NOMO-1 treated with dmso at 0.1 percent for 144 hours (cell line): ENCODE measurements at regions not wholly inside any gene's neighbourhood (a gene's known extent, or its start where the extent isn't known, plus 50 kb on each side); places are given as distances from the start of the nearest gene placed in this dataset.

Experiments used
- DNase-seq: peaks from one replicate; lab custom pipeline; 2025; ENCODE audit not compliant: unreplicated experiment; lab: John Stamatoyannopoulos, UW

- DNase-seq = no peak
These were observed 547.4 kb upstream of the IL12A start for GRCh38 chr3:159441279-159441678.

DNA sequence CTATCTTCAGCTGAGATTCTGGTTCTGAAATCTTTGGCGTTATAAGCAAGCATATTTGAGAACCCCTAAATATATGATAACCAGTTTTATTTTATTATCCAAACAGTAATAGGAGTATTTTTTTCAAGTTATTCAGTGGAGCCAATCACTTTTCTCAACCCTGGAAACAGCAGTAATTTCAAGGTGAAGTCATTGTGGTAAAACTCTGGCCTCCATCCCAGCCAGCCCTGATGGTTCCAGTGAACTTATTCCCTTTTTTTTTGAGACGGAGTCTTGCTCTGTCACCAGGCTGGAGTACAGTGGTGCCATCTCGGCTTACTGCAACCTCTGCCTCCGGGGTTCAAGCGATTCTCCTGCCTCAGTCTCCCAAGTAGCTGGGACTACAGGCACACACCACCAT lies 545.4 kb upstream of the IL12A start:
- DNase-seq = no peak

DNA sequence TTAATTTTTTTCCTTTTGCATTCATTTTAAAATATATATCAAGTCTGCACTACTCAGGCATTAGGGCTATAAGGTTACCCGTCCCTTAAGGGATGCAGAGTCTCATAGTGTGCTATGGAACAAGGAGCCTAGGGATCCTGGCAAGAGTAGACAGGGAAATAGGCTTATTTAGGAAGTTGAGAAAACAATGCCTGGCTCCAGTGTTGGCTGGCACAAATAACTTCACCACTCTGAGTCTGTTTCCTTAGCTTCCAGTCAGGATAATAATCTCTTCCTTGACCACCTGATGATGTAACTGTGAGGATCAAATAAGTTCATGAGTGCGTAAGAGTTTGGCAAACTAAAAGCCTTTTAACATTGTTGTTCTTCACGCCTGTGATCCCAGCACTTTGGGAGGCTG lies 540.8 kb upstream of the IL12A start:
- no peak for DNase-seq

DNA sequence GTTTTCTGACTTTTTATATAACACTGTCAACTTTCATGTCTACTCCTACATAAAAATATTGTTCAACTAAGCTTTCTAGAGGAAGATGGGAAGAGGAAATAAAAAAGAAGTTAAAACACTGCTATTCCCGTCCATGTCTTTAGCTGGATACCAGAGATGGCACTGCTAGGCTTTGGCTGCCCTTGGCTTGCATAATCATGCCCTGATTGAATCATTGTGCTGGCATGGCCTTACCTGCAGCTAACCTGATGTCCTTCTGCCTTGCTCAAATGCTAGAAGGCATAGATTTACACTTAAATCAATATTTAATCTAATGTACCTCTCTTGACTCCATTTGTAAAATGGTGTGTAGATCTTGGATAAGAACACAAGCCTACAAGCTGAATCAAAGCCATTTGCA lies 539.7 kb upstream of the IL12A start:
- DNase-seq = no peak

DNA sequence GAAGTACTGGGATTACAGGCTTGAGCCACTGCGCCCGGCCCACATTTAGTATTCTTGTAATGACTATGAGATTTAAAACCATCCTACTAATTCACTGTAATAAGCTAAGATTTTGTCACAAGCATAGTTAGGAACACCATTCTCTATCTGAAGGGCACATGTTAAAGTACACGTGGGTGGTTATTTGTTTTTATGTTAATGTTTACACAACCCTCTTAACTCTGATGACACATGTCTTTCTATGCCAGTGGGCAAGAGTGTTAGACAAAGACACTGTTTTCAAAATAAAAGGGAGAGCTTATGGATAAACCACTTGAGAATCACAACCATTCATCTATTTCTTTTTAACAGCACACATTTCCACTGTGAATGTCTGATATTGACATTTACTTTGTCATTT lies 537.6 kb upstream of the IL12A start:
- DNase-seq = no peak

DNA sequence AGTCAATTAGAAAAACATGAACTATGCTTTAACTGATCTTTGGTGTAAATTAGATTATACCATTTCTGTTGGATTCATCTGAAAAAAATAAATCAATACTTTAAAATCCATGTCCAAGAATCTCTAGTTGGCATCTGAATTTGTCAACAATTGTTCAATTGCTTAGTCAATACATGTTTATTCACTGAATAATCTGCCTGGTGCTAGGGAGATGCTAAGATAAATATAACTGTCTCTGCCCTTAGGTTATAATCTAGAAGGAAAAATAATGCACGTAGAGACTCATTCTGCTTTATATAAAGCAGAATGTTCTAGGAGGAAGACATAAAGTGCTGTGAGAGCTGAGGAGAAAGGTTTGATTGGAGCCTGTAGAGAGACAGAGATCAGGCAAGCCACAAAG lies 537.2 kb upstream of the IL12A start:
- DNase-seq = no peak

DNA sequence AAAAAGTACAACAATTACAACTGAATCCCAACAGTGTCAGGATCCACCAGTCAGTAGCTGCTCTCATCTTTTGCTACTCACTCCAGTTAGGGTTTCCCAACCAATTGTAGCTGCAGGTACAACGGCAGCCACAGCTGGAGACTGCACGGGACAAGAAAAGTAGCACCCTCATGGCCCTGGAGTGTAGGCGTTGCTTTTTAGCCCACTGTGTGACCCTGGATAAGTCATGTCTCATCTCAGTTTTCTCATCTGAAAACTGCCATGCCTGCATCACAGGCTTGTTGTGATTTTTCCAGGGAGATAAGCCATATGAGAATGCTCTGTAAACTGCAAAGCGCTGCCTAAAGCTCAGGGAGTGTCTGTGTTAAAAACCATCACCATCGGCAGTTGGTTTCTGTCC lies 535.6 kb upstream of the IL12A start:
- no peak for DNase-seq

- no peak for DNase-seq
These were observed 534.7 kb upstream of the IL12A start for GRCh38 chr3:159453945-159454344.

DNA sequence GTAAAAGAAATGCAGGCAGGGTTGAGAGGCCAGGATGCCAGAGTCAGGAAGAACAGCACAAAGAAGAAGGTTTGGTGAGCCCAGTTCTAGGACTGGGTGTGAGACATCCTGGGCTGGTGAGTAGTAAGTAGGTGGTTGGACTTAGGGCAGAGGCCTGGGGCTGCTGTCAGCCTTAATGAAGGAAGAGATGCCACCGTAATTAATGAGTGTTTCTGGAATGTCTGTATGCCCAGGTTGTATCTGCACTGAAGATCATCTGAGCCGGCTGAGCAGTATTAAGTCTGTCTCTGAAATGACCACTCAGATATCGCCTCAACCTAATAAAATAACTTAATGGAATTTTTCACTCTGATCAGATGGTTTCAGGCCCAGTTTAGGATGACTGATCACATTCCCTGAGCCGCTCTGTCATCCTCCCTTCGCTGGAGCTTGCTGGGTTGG lies 532.9 kb upstream of the IL12A start:
- DNase-seq = no peak

DNA sequence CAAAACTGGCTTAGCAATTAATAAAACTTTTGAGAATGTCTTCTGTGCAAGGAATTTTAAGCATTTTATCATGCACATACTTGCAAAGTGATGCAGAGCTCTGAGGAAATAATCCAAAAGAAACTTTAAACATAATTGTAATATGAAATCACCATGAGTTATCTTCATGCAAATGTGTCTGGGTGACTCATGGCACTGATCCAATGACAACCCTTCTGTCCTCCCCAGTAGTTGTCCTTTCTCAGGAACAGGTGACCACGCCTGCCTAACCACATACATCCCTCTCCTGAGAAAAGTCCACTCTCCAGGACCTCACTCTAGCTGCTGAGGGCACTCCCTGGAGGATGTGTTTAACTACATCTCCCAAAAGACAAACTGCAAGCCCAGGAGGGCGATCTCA lies 530.6 kb upstream of the IL12A start:
- no peak for DNase-seq

GRCh38 chr3:159458982-159459381 lies 529.7 kb upstream of the IL12A start:
- peak; percentile 13 for DNase-seq

- no peak for DNase-seq
These were observed 516.0 kb upstream of the IL12A start for GRCh38 chr3:159472611-159473010.

- no peak for DNase-seq
These were observed 515.4 kb upstream of the IL12A start for GRCh38 chr3:159473206-159473605.

DNA sequence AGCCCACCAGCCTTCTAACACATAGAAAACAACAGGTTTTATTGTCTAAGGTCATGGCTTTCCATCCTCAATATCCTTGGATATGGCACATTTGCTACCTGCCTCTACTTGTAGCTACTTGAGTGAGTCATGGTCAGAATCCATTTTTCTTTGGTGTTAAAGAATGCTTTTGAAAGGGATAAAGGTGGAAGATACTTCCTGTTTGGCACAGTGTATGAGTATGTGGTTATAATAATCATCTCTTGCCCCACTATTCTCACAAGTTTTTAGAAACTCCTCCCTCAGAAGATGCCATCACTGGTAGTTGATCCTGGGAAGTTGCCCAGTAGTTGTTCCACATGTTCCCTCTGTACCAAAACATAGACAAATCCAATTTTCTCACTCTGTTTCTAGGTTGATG lies 508.6 kb upstream of the IL12A start:
- DNase-seq = no peak

GRCh38 chr3:159482241-159482993 lies 506.2 kb upstream of the IL12A start:
- DNase-seq = no peak

DNA sequence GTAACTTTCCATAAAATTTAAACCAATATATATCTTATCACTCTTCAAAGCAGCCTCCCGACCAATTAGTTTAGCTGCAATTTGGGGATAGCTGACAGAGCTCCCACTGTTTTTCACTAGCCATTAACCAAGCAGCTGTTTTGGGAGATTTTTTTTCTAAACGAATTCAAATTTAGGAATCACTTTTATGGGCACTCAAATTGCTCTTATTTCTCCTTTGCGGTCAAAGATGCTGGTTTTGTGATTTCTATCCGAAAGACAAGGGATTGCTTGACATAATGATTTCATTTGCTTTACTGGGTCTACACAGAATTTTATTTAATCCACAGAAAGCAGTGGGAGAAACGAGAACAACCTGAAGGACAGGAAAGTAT lies 505.7 kb upstream of the IL12A start:
- DNase-seq = no peak

- DNase-seq = no peak
These were observed 502.1 kb upstream of the IL12A start for GRCh38 chr3:159486580-159486979.

DNA sequence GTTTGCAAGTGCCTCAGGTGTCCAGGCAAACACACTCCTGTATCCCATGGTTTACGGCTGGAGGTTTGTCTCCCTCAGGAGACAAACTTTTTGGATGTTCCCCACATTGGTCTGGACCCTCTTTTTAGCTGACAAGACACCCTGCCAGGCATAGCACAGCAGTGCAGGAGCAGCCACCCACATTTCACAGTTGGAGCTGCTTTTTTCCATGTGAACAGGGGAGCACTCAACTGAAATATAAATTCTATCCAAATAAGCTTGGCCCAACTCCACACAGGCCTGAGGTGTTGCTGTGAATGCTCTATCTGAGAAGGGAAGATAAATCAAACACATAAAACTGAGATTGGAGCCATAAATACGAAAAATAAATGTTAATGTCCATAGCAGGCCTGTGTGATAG lies 501.3 kb upstream of the IL12A start:
- DNase-seq = no peak

DNA sequence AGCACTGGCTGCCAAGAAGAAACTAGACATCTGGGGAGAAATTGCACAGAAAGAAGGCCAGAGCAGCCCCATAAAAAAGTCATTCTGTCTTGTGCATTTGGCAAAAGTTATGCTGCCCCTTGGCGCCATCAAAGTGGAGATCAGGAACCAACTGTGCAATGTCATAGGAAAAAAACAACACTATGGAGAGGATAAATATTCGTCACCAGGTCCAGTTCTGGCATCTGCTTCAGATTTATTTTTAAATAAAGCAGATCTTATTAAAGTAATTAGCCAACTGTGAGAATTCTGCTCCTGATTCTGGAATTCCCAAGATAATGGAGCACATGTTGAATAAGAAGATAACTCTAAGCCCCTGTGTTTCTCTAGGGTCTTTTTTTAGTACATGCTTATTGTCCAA lies 500.0 kb upstream of the IL12A start:
- DNase-seq = no peak

GRCh38 chr3:159497361-159497760 lies 491.3 kb upstream of the IL12A start:
- no peak for DNase-seq

DNA sequence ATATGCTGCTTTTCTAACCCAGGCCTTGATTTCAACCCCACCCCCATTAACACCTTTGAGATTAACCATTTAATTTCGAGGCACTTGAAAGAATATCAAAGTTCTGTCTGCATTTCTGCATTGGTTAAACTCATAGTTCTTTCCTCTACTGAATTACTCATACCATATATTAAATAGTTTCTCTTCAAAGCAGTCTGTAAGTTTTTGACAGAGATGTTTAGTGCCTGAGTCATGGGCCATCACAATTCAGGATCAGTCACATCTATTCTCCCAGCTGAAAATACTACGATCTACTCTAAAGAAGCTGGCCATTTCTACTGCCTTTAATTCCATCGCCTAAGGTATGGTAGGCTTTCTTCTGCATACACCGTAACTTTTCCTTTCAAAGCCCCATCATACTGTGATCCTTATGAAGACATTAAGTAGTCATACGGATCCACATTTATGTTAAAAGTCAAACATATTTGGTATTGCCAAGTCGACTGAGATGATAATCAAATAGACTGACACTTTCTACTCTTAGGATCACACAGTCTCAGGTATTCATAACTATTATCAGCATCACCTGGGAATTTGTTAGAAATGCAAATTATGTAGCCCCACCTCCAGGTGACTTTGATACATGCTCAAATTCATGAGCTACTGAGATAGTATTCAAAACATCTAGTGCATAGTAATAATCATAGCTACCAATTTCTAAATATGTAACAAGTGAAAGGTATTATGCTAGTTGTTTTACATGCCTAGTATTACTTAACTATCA lies 489.4 kb upstream of the IL12A start:
- DNase-seq = no peak

DNA sequence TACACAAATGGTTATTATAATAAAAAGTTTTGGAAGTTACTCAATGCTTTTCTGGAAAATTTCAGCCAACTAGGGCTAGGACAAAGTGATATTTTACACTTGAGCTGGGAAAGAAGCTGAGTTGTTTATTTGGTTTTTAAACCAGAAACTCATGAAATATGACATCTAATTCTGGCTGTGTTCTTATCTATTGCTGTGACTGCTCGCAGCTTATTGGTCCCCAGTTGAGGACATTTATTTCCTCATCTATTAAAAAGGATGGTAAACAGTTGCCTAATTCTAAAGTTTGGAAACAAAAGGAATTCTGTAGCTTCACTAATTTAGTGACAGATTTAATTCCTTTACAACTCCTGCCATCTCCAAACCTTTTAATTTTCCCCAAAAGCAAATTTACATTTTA lies 487.6 kb upstream of the IL12A start:
- no peak for DNase-seq

DNA sequence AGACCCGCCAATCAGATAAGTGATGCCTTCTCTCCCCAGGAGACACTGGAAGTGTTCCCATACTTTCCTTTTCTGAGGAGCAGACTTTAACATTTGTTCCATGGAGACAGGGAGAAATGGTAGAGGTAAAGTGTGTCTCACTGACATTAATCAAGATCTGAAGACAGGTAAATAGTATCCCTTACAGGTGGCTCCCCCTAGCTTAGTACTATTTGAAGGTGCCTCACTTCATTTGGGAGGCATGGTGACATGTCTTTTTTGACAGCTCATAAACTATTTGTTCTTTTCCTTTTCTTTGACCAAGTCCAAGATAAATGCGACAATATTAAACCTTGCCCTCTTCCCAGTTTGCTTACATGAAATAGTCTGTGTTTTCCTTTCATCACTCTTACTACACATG lies 485.6 kb upstream of the IL12A start:
- no peak for DNase-seq
